Smooth muscle cell (in vitro differentiated cells): ENCODE measurements at regions not wholly inside any gene's neighbourhood (a gene's known extent, or its start where the extent isn't known, plus 50 kb on each side); places are given as distances from the start of the nearest gene placed in this dataset.

Source experiments
- DNase-seq: peaks from one replicate; lab custom pipeline; 2025; ENCODE audit not compliant: unreplicated experiment; lab: John Stamatoyannopoulos, UW
- H2AFZ ChIP-seq: fragments of 200-600 bp; sonication (generic); 2 replicates; pipeline ENCODE4 v1.6.0; 2016; ENCODE audit warnings: antibody characterized with exemption, low read depth, mild to moderate bottlenecking
- H3F3A ChIP-seq: fragments of 200-600 bp; sonication (generic); 2 replicates; pipeline ENCODE4 v1.6.0; 2017; ENCODE audit warnings: antibody characterized with exemption, low read depth
- H3K27ac ChIP-seq: fragments of 200-600 bp; sonication (generic); 2 replicates; pipeline ENCODE4 v1.5.1; 2016; ENCODE audit warnings: low read depth, mild to moderate bottlenecking
- H3K27me3 ChIP-seq: fragments of 200-600 bp; sonication (generic); 2 replicates; pipeline ENCODE4 v1.6.1; 2016; ENCODE audit warnings: low read depth, mild to moderate bottlenecking
- H3K36me3 ChIP-seq: fragments of 200-600 bp; sonication (generic); 2 replicates; pipeline ENCODE4 v1.5.1; 2016; ENCODE audit warnings: low read depth
- H3K4me1 ChIP-seq: fragments of 200-600 bp; sonication (generic); 2 replicates; pipeline ENCODE4 v1.5.1; 2016; ENCODE audit warnings: low read depth
- H3K4me2 ChIP-seq: fragments of 200-600 bp; sonication (generic); 2 replicates; pipeline ENCODE4 v1.6.0; 2016; ENCODE audit warnings: mild to moderate bottlenecking
- H3K4me3 ChIP-seq: fragments of 200-600 bp; sonication (generic); 2 replicates; pipeline ENCODE4 v1.5.1; 2016; ENCODE audit warnings: mild to moderate bottlenecking
- H3K79me2 ChIP-seq: fragments of 200-600 bp; sonication (generic); 2 replicates; pipeline ENCODE4 v1.6.0; 2016; ENCODE audit warnings: low read depth, mild to moderate bottlenecking
- H3K9ac ChIP-seq: fragments of 200-600 bp; sonication (generic); 2 replicates; pipeline ENCODE4 v1.6.0; 2016; ENCODE audit warnings: low read depth
- H3K9me3 ChIP-seq: fragments of 200-600 bp; sonication (generic); replicated peaks from 2 replicates; pipeline ENCODE4 v1.5.1; 2016; ENCODE audit warnings: low read depth
- H4K20me1 ChIP-seq: fragments of 200-600 bp; sonication (generic); 2 replicates; pipeline ENCODE4 v1.6.0; 2016; ENCODE audit warnings: low read depth
- CTCF ChIP-seq: fragments of 200-600 bp; sonication (generic); IDR thresholded peaks from 2 replicates; pipeline ENCODE4 v1.5.1; 2017; ENCODE audit warnings: borderline replicate concordance, mild to moderate bottlenecking, antibody characterized with exemption; ENCODE audit not compliant: insufficient read depth, poor library complexity, severe bottlenecking
- WGBS: methylation state at CpG from one replicate; pipeline ENCODE4 v1.1.7; 2016; ENCODE audit warnings: low lambda C conversion rate; 5-methylcytosine and 5-hydroxymethylcytosine counted together

- Histone ChIP-seq H3K27me3 (peaks cover 4% of the 10 kb centered on the region), H3K9ac (no peak overlapping the region), H2AFZ (no peak overlapping the region), H3K4me2 (no peak overlapping the region), H3K4me1 (no peaks in the 10 kb centered on the region), H3K9me3 (no peaks in the 10 kb centered on the region), H3F3A (no peaks in the 10 kb centered on the region), H3K4me3 (no peak overlapping the region), H4K20me1 (no peaks in the 10 kb centered on the region), H3K36me3 (no peaks in the 10 kb centered on the region), H3K79me2 (no peaks in the 10 kb centered on the region), H3K27ac (no peak overlapping the region)
- no peak for TF ChIP-seq CTCF
- 79% methylated on average over 4 of the region's 4 CpGs for WGBS
- no peak for DNase-seq
These were observed 140.8 kb upstream of the GRB10 start for GRCh38 chr7:50923476-50923875.

DNA sequence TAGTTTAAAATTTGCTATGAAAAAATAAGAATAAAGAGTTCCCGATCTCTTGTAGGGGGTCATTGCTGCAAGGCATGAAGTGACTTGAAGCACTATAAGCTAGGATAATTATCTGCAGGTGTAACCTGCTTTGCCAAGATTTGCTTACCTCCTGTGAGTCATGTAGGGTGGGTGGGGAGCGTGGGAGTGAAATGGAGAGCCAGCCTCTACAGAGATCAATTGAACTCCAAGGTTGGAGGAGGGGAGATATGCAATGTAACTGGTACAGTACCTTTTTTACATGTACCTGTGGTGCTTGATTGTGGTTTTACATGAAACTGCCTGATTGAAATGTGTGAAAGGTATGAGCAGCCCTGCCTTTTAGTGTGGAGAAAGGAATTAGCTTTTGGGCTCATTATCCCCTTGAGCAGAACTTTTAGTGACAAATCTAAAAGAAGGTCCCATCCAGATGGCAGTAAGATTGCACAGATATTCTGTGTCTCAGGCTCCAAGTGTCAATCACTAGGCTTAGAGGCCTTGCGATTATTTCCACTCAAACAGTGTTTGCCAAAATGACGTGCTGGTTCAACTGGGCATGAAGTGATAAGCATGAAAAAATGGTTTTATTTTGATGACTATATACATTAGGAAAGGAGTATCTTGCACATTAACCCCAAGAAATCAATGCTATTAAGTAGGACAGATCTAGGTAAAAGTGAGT is 138.6 kb upstream of the GRB10 start:
- H3K9ac ChIP-seq, result no peak overlapping the region
- WGBS, result 68% methylated on average over 4 of the region's 4 CpGs
- no peak overlapping the region for H3K27ac ChIP-seq
- no peak for DNase-seq
- H3K9me3 ChIP-seq, result no peaks in the 10 kb centered on the region
- H3K36me3 ChIP-seq, result no peaks in the 10 kb centered on the region
- no peaks in the 10 kb centered on the region for H3K4me1 ChIP-seq
- no peaks in the 10 kb centered on the region for H3F3A ChIP-seq
- H4K20me1 ChIP-seq, result no peaks in the 10 kb centered on the region
- H2AFZ ChIP-seq, result no peak overlapping the region
- no peak overlapping the region for H3K4me2 ChIP-seq
- H3K4me3 ChIP-seq, result no peak overlapping the region
- no peaks in the 10 kb centered on the region for H3K79me2 ChIP-seq
- TF ChIP-seq CTCF, result no peak
- H3K27me3 ChIP-seq, result peaks cover 4% of the 10 kb centered on the region

GRCh38 chr7:50920031-50920635 is 137.4 kb upstream of the GRB10 start:
- Histone ChIP-seq H3K36me3 (no peaks in the 10 kb centered on the region), H3K79me2 (no peaks in the 10 kb centered on the region), H3K9me3 (no peaks in the 10 kb centered on the region), H3F3A (no peaks in the 10 kb centered on the region), H3K27ac (no peak overlapping the region), H3K9ac (no peak overlapping the region), H3K4me3 (no peak overlapping the region), H3K4me2 (no peak overlapping the region), H4K20me1 (no peaks in the 10 kb centered on the region), H2AFZ (no peak overlapping the region), H3K4me1 (no peaks in the 10 kb centered on the region), H3K27me3 (peaks cover 4% of the 10 kb centered on the region)
- WGBS, result 86% methylated on average over 7 of the region's 7 CpGs
- no peak for DNase-seq
- no peak for TF ChIP-seq CTCF

DNA sequence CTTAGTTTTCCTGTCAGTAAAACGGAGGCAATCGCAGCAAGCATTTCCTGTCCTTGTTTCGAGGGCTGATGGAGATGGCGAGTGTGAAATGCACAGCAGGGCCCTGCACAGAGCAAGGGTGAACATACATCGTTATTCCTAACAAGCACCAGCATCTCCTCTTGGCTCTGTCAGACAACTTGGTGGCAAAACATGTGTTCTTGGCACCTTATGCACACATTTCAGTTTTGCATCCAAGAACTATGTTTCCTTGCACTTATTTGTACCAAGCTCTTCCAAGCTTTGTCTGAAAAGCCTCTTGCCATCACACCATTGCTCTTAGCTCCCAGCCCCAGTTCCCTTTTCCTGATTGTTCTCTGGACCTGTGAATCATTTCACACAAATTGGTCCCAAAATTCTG is 132.9 kb upstream of the GRB10 start:
- H3F3A ChIP-seq, result no peaks in the 10 kb centered on the region
- no peaks in the 10 kb centered on the region for H3K36me3 ChIP-seq
- no peak overlapping the region for H3K27ac ChIP-seq
- H3K4me2 ChIP-seq, result no peak overlapping the region
- no peaks in the 10 kb centered on the region for H3K9me3 ChIP-seq
- WGBS, result 95% methylated on average over 5 of the region's 5 CpGs
- H3K79me2 ChIP-seq, result no peaks in the 10 kb centered on the region
- no peak overlapping the region for H3K4me3 ChIP-seq
- H3K4me1 ChIP-seq, result no peaks in the 10 kb centered on the region
- no peak for TF ChIP-seq CTCF
- peaks cover 4% of the 10 kb centered on the region for H3K27me3 ChIP-seq
- H2AFZ ChIP-seq, result no peak overlapping the region
- H4K20me1 ChIP-seq, result no peaks in the 10 kb centered on the region
- no peak overlapping the region for H3K9ac ChIP-seq
- DNase-seq, result no peak
